Adrenal gland (tissue), 9 donors: ENCODE measurements at regions not wholly inside any gene's neighbourhood (a gene's known extent, or its start where the extent isn't known, plus 50 kb on each side); places are given as distances from the start of the nearest gene placed in this dataset.

ENCODE experiments used
- DNase-seq, 7 donors: peaks; one replicate each; pipeline ENCODE4 v3.0.0-alpha.2; 2019 to 2020
- H3K27ac ChIP-seq, 5 donors: fragments of 200-600 bp; sonication (generic) in 4 of 5; 1 replicate in 3 of 5; 2 replicates in 2 of 5; pipeline versions ENCODE4 v1.5.1 to v1.8.0; 2016 to 2020; ENCODE audit warnings: mild to moderate bottlenecking in 1 of 5
- H3K27me3 ChIP-seq: fragments of 200-600 bp; 2 replicates; pipeline ENCODE4 v1.8.0; 2021
- H3K36me3 ChIP-seq, 2 donors: fragments of 200-600 bp; replicated peaks in 1 of 2; 1 replicate in 1 of 2; 2 replicates in 1 of 2; pipeline versions ENCODE4 v1.5.1 to v1.8.0; 2018 to 2022
- H3K4me1 ChIP-seq, 2 donors: fragments of 200-600 bp; replicated peaks in 1 of 2; 1 replicate in 1 of 2; 2 replicates in 1 of 2; pipeline versions ENCODE4 v1.5.1 to v1.8.0; 2018 to 2021
- H3K4me3 ChIP-seq, 4 donors: fragments of 200-600 bp; sonication (generic) in 3 of 4; one replicate each; pipeline ENCODE4 v1.5.1; 2016 to 2018
- H3K9me3 ChIP-seq, 3 donors: fragments of 200-600 bp; sonication (generic) in 1 of 3; replicated peaks in 1 of 3; 1 replicate in 2 of 3; 2 replicates in 1 of 3; pipeline versions ENCODE4 v1.5.1 to v1.8.0; 2016 to 2021
- POLR2A ChIP-seq, 2 donors: fragments of 450-650 bp; IDR thresholded peaks; one replicate each; pipeline ENCODE4 v1.6.1; 2017; ENCODE audit warnings: antibody characterized with exemption in 2 of 2, mild to moderate bottlenecking in 2 of 2, moderate library complexity in 1 of 2
- whole genome bisulfite sequencing, 4 donors: extraction: QIAGEN DNeasy Blood & Tissue Kit in 2 of 4; methylation state at CpG; one replicate each; pipeline versions ENCODE4 v1.1.5 to v1.1.7; 2013 to 2017; 5-methylcytosine and 5-hydroxymethylcytosine counted together
- intact Hi-C, 2 donors: fragments of 100-400 bp; cut with DNase I; formaldehyde crosslinking; loops; one replicate each; pipeline versions ENCODE4 v1.14.1 to v1.15.0; 2022 to 2023
- TF ChIP-seq, protein P1 (sequence below), 6 experiments: fragments of 450-650 bp in 4 of 6; fragments of 200-600 bp in 2 of 6; sonication (generic) in 1 of 6; IDR thresholded peaks; 1 replicate in 5 of 6; 2 replicates in 1 of 6; pipeline versions ENCODE4 v1.5.1 to v1.8.0; 2016 to 2021; ENCODE audit warnings: antibody characterized with exemption in 6 of 6, mild to moderate bottlenecking in 2 of 6, moderate library complexity in 1 of 6
- donor health status: healthy with polysubstance abuse.
- donor health status: Bipolar disorder and iron deficiency.
- donor health status: DM: yes; HTN: yes; CAD: no.
- donor health status: DM: no; HTN: no; CAD: no.
- donor health status: DM: no; HTN: no; CAD: no.

- Histone ChIP-seq H3K4me3 (no peak overlapping the region), H3K27me3 (no peaks in the 10 kb centered on the region), H3K27ac (no peak overlapping the region), H3K4me1 (no peaks in the 10 kb centered on the region), H3K9me3 (no peaks in the 10 kb centered on the region), H3K36me3 (no peaks in the 10 kb centered on the region)
- 83 to 94% (median 89%) methylated on average over 8 to 10 of the region's 10 CpGs for WGBS, 4 donors
- intact Hi-C loops, result loop anchor here in 1 of 2 donors (2.0 kb wide), 1 partner anchor 15 kb away; no protein-coding TSS in a partner anchor
- DNase-seq, result no peak
- TF ChIP-seq, protein P1, sequence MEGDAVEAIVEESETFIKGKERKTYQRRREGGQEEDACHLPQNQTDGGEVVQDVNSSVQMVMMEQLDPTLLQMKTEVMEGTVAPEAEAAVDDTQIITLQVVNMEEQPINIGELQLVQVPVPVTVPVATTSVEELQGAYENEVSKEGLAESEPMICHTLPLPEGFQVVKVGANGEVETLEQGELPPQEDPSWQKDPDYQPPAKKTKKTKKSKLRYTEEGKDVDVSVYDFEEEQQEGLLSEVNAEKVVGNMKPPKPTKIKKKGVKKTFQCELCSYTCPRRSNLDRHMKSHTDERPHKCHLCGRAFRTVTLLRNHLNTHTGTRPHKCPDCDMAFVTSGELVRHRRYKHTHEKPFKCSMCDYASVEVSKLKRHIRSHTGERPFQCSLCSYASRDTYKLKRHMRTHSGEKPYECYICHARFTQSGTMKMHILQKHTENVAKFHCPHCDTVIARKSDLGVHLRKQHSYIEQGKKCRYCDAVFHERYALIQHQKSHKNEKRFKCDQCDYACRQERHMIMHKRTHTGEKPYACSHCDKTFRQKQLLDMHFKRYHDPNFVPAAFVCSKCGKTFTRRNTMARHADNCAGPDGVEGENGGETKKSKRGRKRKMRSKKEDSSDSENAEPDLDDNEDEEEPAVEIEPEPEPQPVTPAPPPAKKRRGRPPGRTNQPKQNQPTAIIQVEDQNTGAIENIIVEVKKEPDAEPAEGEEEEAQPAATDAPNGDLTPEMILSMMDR (IDR thresholded peaks at IDR 0.05), result no peak
- no peak for TF ChIP-seq POLR2A (IDR thresholded peaks at IDR 0.05)
Measured at GRCh38 chr3:171959532-171960089, 79.8 kb upstream of the FNDC3B start.

DNA sequence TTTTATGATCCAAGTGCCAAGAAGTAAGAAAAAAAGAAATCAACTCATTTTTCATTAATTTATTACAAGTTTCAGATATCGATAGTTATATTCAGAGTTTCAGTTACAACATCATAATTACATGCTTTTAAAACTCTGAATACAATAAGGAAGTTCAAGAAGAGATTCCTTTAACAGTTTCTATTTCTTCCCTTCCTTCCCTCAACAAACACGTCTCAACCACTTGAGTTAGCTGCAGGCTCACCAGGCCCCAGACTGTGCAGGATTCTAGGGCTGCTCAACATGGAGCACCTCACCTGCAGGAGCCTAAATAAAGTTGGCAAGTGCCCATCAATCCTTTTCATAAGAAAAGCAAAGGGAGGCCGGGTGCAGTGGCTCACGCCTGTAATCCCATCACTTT lies 79.2 kb upstream of the FNDC3B start:
- DNase-seq, result no peak
- Histone ChIP-seq H3K4me3 (no peak overlapping the region), H3K27me3 (no peaks in the 10 kb centered on the region), H3K27ac (no peak overlapping the region), H3K9me3 (no peaks in the 10 kb centered on the region), H3K4me1 (no peaks in the 10 kb centered on the region), H3K36me3 (no peaks in the 10 kb centered on the region)
- no peak for TF ChIP-seq POLR2A (IDR thresholded peaks at IDR 0.05)
- TF ChIP-seq, protein P1 (IDR thresholded peaks at IDR 0.05), result no peak
- WGBS, 4 donors, result 82 to 91% (median 88%) methylated on average over 4 of the region's 4 CpGs
- intact Hi-C loops, result loop anchor here in 1 of 2 donors (2.0 kb wide), 1 partner anchor 15 kb away; no protein-coding TSS in a partner anchor

DNA sequence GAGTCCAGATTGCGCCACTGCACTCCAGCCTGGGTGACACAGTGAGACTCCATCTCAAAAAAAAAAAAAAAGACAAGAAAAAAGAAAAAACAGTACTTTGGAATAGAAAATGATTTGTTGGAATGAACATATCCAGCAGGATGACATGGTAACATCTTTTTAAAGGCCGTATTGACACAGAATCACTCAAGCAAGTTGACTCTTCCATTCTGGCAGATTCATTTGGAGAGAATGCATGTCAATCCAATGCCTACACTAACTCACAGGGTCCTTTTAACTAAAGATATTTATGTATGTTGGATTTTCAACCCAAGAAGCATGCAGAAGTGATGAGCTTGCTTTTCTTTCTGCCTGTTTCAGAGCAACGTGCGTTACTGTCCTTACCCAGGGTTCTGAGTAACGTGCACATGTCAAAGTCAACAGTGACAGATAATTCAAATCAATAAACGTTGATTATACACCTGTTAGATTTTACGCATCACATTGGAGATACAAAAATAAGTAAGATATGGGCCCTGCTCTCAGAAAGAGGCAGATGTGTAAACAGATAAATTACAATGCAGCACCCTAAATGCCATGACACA lies 77.1 kb upstream of the FNDC3B start:
- Histone ChIP-seq H3K4me1 (peaks cover 0 to 7% of the 10 kb centered on the region in 2 donors), H3K27ac (no peak overlapping the region), H3K4me3 (no peak overlapping the region), H3K27me3 (no peaks in the 10 kb centered on the region), H3K9me3 (no peaks in the 10 kb centered on the region), H3K36me3 (no peaks in the 10 kb centered on the region)
- no peak for DNase-seq
- intact Hi-C loops, result no loop called here
- no peak for TF ChIP-seq POLR2A (IDR thresholded peaks at IDR 0.05)
- TF ChIP-seq, protein P1 (IDR thresholded peaks at IDR 0.05), result no peak
- WGBS, 4 donors, result 85 to 91% (median 89%) methylated on average over 7 of the region's 7 CpGs

GRCh38 chr3:171963546-171963945 lies 75.8 kb upstream of the FNDC3B start:
- H3K36me3 ChIP-seq, result no peaks in the 10 kb centered on the region
- 84 to 99% (median 93%) methylated on average over 3 of the region's 3 CpGs for WGBS, 4 donors
- H3K4me3 ChIP-seq, result no peak overlapping the region
- H3K4me1 ChIP-seq, result peaks cover 0 to 13% of the 10 kb centered on the region in 2 donors
- H3K9me3 ChIP-seq, result no peaks in the 10 kb centered on the region
- TF ChIP-seq, protein P1 (IDR thresholded peaks at IDR 0.05), result no peak
- TF ChIP-seq POLR2A (IDR thresholded peaks at IDR 0.05), result no peak
- H3K27ac ChIP-seq, result no peak overlapping the region
- no peaks in the 10 kb centered on the region for H3K27me3 ChIP-seq
- no peak for DNase-seq
- intact Hi-C loops, result no loop called here
